ENCODE measurements at regions not wholly inside any gene's neighbourhood (a gene's known extent, or its start where the extent isn't known, plus 50 kb on each side); places are given as distances from the start of the nearest gene placed in this dataset.

GRCh38 chr5:97555644-97555981 is 372.6 kb upstream of the RIOK2 start:
- H3K27ac ChIP-seq (ENCODE audit: low read depth, low read length), result peak overlapping the region; percentile 45
- no peak overlapping the region for H3K4me3 ChIP-seq (ENCODE audit: insufficient read depth, low read length)
- no peaks in the 10 kb centered on the region for H4K20me1 ChIP-seq (ENCODE audit: insufficient read depth, low read length)
- TF ChIP-seq, protein P1, sequence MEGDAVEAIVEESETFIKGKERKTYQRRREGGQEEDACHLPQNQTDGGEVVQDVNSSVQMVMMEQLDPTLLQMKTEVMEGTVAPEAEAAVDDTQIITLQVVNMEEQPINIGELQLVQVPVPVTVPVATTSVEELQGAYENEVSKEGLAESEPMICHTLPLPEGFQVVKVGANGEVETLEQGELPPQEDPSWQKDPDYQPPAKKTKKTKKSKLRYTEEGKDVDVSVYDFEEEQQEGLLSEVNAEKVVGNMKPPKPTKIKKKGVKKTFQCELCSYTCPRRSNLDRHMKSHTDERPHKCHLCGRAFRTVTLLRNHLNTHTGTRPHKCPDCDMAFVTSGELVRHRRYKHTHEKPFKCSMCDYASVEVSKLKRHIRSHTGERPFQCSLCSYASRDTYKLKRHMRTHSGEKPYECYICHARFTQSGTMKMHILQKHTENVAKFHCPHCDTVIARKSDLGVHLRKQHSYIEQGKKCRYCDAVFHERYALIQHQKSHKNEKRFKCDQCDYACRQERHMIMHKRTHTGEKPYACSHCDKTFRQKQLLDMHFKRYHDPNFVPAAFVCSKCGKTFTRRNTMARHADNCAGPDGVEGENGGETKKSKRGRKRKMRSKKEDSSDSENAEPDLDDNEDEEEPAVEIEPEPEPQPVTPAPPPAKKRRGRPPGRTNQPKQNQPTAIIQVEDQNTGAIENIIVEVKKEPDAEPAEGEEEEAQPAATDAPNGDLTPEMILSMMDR (IDR thresholded peaks at IDR 0.05; ENCODE audit: extremely low read depth, low read depth, low read length), result no peak
- H3K36me3 ChIP-seq (ENCODE audit: insufficient read depth, low read length), result no peaks in the 10 kb centered on the region
- no peak for DNase-seq (ENCODE audit: insufficient read length, low spot score, missing footprints)
- H3K27me3 ChIP-seq (ENCODE audit: insufficient read depth, low read length), result no peaks in the 10 kb centered on the region
- peak overlapping the region; percentile 22 for H3K4me2 ChIP-seq (ENCODE audit: insufficient read depth, low read length)
- H3K9me3 ChIP-seq (ENCODE audit: low read depth, low read length), result no peaks in the 10 kb centered on the region
- no peaks in the 10 kb centered on the region for H3K79me2 ChIP-seq (ENCODE audit: insufficient read depth, low read length)
- H2AFZ ChIP-seq (ENCODE audit: low read length), result no peak overlapping the region
- peaks cover 18% of the 10 kb centered on the region for H3K4me1 ChIP-seq (ENCODE audit: insufficient read depth, low read length)

DNA sequence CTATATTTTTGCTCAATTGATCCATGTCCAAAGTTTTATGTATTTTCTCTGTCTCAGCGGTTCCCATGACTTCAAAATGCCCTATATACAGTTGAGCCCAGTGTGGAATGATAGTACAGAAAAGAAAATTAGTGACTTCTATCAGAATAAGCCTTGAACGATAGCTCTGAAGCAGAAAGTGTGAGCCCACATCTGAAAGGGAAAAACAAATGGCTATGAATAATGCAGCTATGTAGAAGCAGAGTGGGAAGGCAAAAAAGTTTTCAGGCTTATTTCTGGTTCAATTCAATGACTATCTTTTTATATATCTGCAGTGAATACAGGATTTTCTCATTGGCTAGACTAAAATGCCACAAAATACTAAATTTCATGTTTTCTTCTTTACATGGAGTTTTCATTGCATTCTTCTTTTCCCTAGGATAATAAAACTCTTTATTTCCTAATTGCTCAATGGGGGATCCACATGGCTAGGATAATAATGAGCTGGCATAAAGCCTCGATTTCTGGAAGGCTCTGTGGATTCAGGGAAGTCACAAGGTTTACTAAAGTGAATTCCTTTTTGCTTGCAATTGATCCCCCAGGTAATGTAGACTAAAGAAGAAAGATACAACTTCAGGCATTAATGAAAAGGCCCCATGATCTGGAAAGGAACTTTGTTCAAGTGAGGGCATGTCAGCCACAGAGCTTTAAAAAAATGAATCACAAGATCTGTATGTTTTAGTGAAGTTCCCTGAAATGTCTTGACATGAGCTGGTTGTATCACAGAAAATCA is 377.0 kb upstream of the RIOK2 start:
- Histone ChIP-seq H3K4me2 (ENCODE audit: insufficient read depth, low read length) (no peak overlapping the region), H3K27me3 (ENCODE audit: insufficient read depth, low read length) (no peaks in the 10 kb centered on the region), H3K9me3 (ENCODE audit: low read depth, low read length) (no peaks in the 10 kb centered on the region), H2AFZ (ENCODE audit: low read length) (peak overlapping the region; percentile 5), H3K27ac (ENCODE audit: low read depth, low read length) (no peak overlapping the region), H3K79me2 (ENCODE audit: insufficient read depth, low read length) (no peaks in the 10 kb centered on the region), H3K4me1 (ENCODE audit: insufficient read depth, low read length) (peaks cover 8% of the 10 kb centered on the region), H3K36me3 (ENCODE audit: insufficient read depth, low read length) (no peaks in the 10 kb centered on the region), H3K4me3 (ENCODE audit: insufficient read depth, low read length) (no peak overlapping the region), H4K20me1 (ENCODE audit: insufficient read depth, low read length) (no peaks in the 10 kb centered on the region)
- TF ChIP-seq, protein P1 (IDR thresholded peaks at IDR 0.05; ENCODE audit: extremely low read depth, low read depth, low read length), result no peak
- no peak for DNase-seq (ENCODE audit: insufficient read length, low spot score, missing footprints)

GRCh38 chr5:97560599-97560993 is 377.5 kb upstream of the RIOK2 start:
- Histone ChIP-seq H3K36me3 (ENCODE audit: insufficient read depth, low read length) (no peaks in the 10 kb centered on the region), H3K79me2 (ENCODE audit: insufficient read depth, low read length) (no peaks in the 10 kb centered on the region), H3K27ac (ENCODE audit: low read depth, low read length) (no peak overlapping the region), H3K27me3 (ENCODE audit: insufficient read depth, low read length) (no peaks in the 10 kb centered on the region), H3K9me3 (ENCODE audit: low read depth, low read length) (no peaks in the 10 kb centered on the region), H4K20me1 (ENCODE audit: insufficient read depth, low read length) (no peaks in the 10 kb centered on the region), H2AFZ (ENCODE audit: low read length) (no peak overlapping the region), H3K4me1 (ENCODE audit: insufficient read depth, low read length) (peaks cover 2% of the 10 kb centered on the region), H3K4me3 (ENCODE audit: insufficient read depth, low read length) (no peak overlapping the region), H3K4me2 (ENCODE audit: insufficient read depth, low read length) (no peak overlapping the region)
- DNase-seq (ENCODE audit: insufficient read length, low spot score, missing footprints), result no peak
- TF ChIP-seq, protein P1 (IDR thresholded peaks at IDR 0.05; ENCODE audit: extremely low read depth, low read depth, low read length), result no peak

- H3K4me1 ChIP-seq (ENCODE audit: insufficient read depth, low read length), result no peaks in the 10 kb centered on the region
- peaks cover 3% of the 10 kb centered on the region for H3K9me3 ChIP-seq (ENCODE audit: low read depth, low read length)
- no peak overlapping the region for H2AFZ ChIP-seq (ENCODE audit: low read length)
- H3K27me3 ChIP-seq (ENCODE audit: insufficient read depth, low read length), result no peaks in the 10 kb centered on the region
- H3K79me2 ChIP-seq (ENCODE audit: insufficient read depth, low read length), result no peaks in the 10 kb centered on the region
- TF ChIP-seq, protein P1 (IDR thresholded peaks at IDR 0.05; ENCODE audit: extremely low read depth, low read depth, low read length), result no peak
- H3K4me3 ChIP-seq (ENCODE audit: insufficient read depth, low read length), result no peak overlapping the region
- H4K20me1 ChIP-seq (ENCODE audit: insufficient read depth, low read length), result no peaks in the 10 kb centered on the region
- DNase-seq (ENCODE audit: insufficient read length, low spot score, missing footprints), result no peak
- H3K4me2 ChIP-seq (ENCODE audit: insufficient read depth, low read length), result no peak overlapping the region
- H3K27ac ChIP-seq (ENCODE audit: low read depth, low read length), result no peak overlapping the region
- H3K36me3 ChIP-seq (ENCODE audit: insufficient read depth, low read length), result no peaks in the 10 kb centered on the region
Observed at GRCh38 chr5:97563050-97563657, 380.1 kb upstream of the RIOK2 start.

Data from osteoblast (primary cell).